Subcutaneous abdominal adipose tissue (tissue), 5 donors: ENCODE measurements at regions not wholly inside any gene's neighbourhood (a gene's known extent, or its start where the extent isn't known, plus 50 kb on each side); places are given as distances from the start of the nearest gene placed in this dataset.
"Not testable (repeated sequence)": the region's sequence is repeated elsewhere in the genome, so short reads cannot be mapped to it uniquely, and the experiment has no call there.

ENCODE experiments used
- H3K27ac ChIP-seq: one replicate; pipeline ENCODE4 v1.7.0; 2013; ENCODE audit warnings: low read depth, mild to moderate bottlenecking, inconsistent platforms, low read length, moderate library complexity
- H3K27me3 ChIP-seq, 5 donors: one replicate each; pipeline ENCODE4 v1.7.0; 2013; ENCODE audit warnings: low read length in 5 of 5, inconsistent platforms in 1 of 5; ENCODE audit not compliant: control insufficient read depth in 5 of 5, insufficient read depth in 4 of 5
- H3K36me3 ChIP-seq, 5 donors: one replicate each; pipeline ENCODE4 v1.7.0; 2013; ENCODE audit warnings: low read length in 5 of 5; ENCODE audit not compliant: control insufficient read depth in 5 of 5, insufficient read depth in 5 of 5
- H3K4me1 ChIP-seq, 5 donors: one replicate each; pipeline ENCODE4 v1.7.0; 2013; ENCODE audit warnings: low read length in 5 of 5, mild to moderate bottlenecking in 3 of 5, moderate library complexity in 1 of 5; ENCODE audit not compliant: control insufficient read depth in 5 of 5, insufficient read depth in 5 of 5
- H3K4me3 ChIP-seq, 5 donors: one replicate each; pipeline ENCODE4 v1.7.0; 2013; ENCODE audit warnings: low read length in 5 of 5, low read depth in 1 of 5
- H3K9ac ChIP-seq, 5 donors: one replicate each; pipeline ENCODE4 v1.7.0; 2013; ENCODE audit warnings: low read length in 5 of 5, mild to moderate bottlenecking in 4 of 5, moderate library complexity in 3 of 5
- H3K9me3 ChIP-seq, 5 donors: one replicate each; pipeline ENCODE4 v1.7.0; 2013; ENCODE audit warnings: low read length in 5 of 5; ENCODE audit not compliant: control insufficient read depth in 5 of 5
- donor health status: healthy.
- donor health status: healthy.
- donor health status: healthy.
- donor health status: healthy.
- donor health status: healthy.

DNA sequence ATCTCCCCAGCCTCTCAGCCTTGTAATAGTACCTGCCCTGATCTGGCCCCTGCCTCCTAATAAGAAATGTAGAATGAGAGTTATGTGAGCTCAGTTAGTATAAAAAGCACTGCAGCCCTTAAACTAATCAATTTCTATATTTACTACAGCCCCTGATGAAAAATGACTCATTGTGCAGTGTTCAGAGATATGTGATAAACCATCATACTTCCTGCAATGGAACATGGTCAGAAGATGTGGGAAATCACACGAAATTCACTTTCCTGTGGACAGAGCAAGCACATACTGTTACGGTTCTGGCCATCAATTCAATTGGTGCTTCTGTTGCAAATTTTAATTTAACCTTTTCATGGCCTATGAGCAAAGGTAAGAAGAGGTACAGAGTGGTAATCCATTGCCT lies 176.8 kb upstream of the PDE4B start:
- Histone ChIP-seq H3K4me3 (no peak overlapping the region), H3K27me3 (no peaks in the 10 kb centered on the region), H3K27ac (no peak overlapping the region), H3K4me1 (no peaks in the 10 kb centered on the region), H3K9me3 (no peaks in the 10 kb centered on the region), H3K36me3 (peaks cover 0 to 9% (median 6%) of the 10 kb centered on the region in 5 donors), H3K9ac (no peak overlapping the region)

DNA sequence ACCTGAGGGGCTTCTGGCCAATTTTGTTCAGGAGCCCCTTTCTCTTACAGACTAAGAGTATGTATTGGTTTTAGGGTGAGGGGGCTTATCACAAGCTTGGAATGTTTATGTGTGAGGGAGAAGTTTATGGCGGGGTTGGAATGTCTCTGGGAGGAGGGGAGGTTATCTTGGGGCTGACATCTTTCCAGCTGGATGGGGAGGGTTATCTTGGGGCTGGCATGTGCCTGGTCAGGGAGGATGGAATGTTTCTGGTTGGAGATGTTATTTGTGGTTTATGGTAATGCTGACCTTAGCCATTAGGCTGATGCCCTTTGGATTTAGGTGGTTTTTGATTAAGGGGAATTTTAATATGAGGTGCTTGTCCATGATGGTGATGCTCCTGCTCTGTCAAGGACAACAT lies 171.0 kb upstream of the PDE4B start:
- not testable (repeated sequence) for H3K4me1 ChIP-seq, H3K9ac ChIP-seq, H3K36me3 ChIP-seq, H3K27me3 ChIP-seq, H3K4me3 ChIP-seq, H3K27ac ChIP-seq, H3K9me3 ChIP-seq

- Histone ChIP-seq H3K27ac (no peak overlapping the region), H3K4me1 (no peaks in the 10 kb centered on the region), H3K36me3 (peaks cover 0 to 4% (median 0%) of the 10 kb centered on the region in 5 donors), H3K9ac (no peak overlapping the region), H3K27me3 (no peaks in the 10 kb centered on the region), H3K4me3 (no peak overlapping the region), H3K9me3 (no peaks in the 10 kb centered on the region)
These were observed 168.8 kb upstream of the PDE4B start for GRCh38 chr1:65623895-65624294.

- no peaks in the 10 kb centered on the region for H3K27me3 ChIP-seq
- H3K4me3 ChIP-seq = no peak overlapping the region
- no peaks in the 10 kb centered on the region for H3K9me3 ChIP-seq
- no peak overlapping the region for H3K27ac ChIP-seq
- H3K4me1 ChIP-seq = no peaks in the 10 kb centered on the region
- H3K36me3 ChIP-seq = peaks cover 0 to 3% (median 0%) of the 10 kb centered on the region in 5 donors
- H3K9ac ChIP-seq = no peak overlapping the region
These were observed 167.2 kb upstream of the PDE4B start for GRCh38 chr1:65625528-65625927.

- H3K36me3 ChIP-seq = no peaks in the 10 kb centered on the region
- H3K9me3 ChIP-seq = no peaks in the 10 kb centered on the region
- H3K27ac ChIP-seq = no peak overlapping the region
- no peaks in the 10 kb centered on the region for H3K27me3 ChIP-seq
- H3K4me1 ChIP-seq = no peaks in the 10 kb centered on the region
- H3K4me3 ChIP-seq = no peak overlapping the region
- H3K9ac ChIP-seq = no peak overlapping the region
These were observed 166.7 kb upstream of the PDE4B start for GRCh38 chr1:65626003-65626402.

DNA sequence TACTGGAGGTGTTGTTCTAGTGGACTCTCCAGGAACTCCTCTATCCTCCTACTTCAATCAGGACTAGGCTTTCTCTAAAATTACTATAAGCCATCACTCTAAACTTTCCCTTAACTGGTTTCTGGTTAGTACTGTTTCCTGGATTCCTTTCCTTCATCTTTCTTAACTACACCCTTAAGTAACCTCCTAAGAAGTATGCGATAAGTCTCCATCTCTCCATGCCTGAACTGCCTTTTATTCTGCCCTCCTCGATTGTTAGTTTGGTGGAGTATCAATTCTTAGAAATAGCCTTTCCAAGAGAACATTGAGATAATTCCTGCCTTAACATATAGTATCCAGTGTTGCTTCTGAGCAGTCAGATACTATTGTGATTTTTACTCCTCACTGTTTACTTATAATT lies 162.9 kb upstream of the PDE4B start:
- Histone ChIP-seq H3K27ac (no peak overlapping the region), H3K27me3 (no peaks in the 10 kb centered on the region), H3K36me3 (no peaks in the 10 kb centered on the region), H3K9me3 (no peaks in the 10 kb centered on the region), H3K9ac (no peak overlapping the region), H3K4me3 (no peak overlapping the region), H3K4me1 (no peaks in the 10 kb centered on the region)

GRCh38 chr1:65630855-65631254 lies 161.8 kb upstream of the PDE4B start:
- H3K9me3 ChIP-seq = no peaks in the 10 kb centered on the region
- H3K36me3 ChIP-seq = no peaks in the 10 kb centered on the region
- no peak overlapping the region for H3K9ac ChIP-seq
- no peak overlapping the region for H3K4me3 ChIP-seq
- H3K27me3 ChIP-seq = no peaks in the 10 kb centered on the region
- H3K4me1 ChIP-seq = no peaks in the 10 kb centered on the region
- no peak overlapping the region for H3K27ac ChIP-seq

DNA sequence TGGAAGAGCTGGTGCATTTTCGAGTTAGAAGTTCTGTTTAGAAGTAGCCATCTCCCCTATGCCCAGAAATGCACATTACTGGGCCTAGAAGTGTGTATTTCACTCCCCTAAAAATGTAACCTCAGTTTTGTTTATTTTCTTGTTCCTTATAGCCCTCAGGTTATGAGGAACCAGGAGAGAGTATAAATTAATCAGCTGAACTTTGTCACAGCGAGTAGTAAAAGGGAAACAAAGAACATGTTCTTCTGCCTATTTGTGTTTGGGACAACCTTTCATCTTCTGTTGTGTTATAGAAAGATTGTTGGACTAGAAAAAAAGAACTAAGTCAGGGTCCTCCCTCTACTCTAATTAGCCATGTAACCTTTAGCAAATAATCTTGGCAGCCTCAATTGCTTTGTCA lies 160.5 kb upstream of the PDE4B start:
- no peaks in the 10 kb centered on the region for H3K36me3 ChIP-seq
- H3K4me3 ChIP-seq = no peak overlapping the region
- H3K4me1 ChIP-seq = no peaks in the 10 kb centered on the region
- H3K9me3 ChIP-seq = no peaks in the 10 kb centered on the region
- H3K27me3 ChIP-seq = no peaks in the 10 kb centered on the region
- no peak overlapping the region for H3K27ac ChIP-seq
- H3K9ac ChIP-seq = no peak overlapping the region

GRCh38 chr1:65640046-65640445 lies 152.6 kb upstream of the PDE4B start:
- no peak overlapping the region for H3K9ac ChIP-seq
- no peaks in the 10 kb centered on the region for H3K36me3 ChIP-seq
- no peaks in the 10 kb centered on the region for H3K9me3 ChIP-seq
- no peaks in the 10 kb centered on the region for H3K27me3 ChIP-seq
- no peak overlapping the region for H3K4me3 ChIP-seq
- no peaks in the 10 kb centered on the region for H3K4me1 ChIP-seq
- no peak overlapping the region for H3K27ac ChIP-seq

- H3K9ac ChIP-seq = not testable (repeated sequence)
These were observed 143.5 kb upstream of the PDE4B start for GRCh38 chr1:65649185-65649584.

GRCh38 chr1:65650682-65651081 lies 142.0 kb upstream of the PDE4B start:
- no peaks in the 10 kb centered on the region for H3K4me1 ChIP-seq
- no peak overlapping the region for H3K9ac ChIP-seq
- peaks cover 0 to 5% (median 0%) of the 10 kb centered on the region in 5 donors for H3K9me3 ChIP-seq
- H3K27ac ChIP-seq = no peak overlapping the region
- H3K36me3 ChIP-seq = no peaks in the 10 kb centered on the region
- no peak overlapping the region for H3K4me3 ChIP-seq
- H3K27me3 ChIP-seq = peaks cover 0 to 4% (median 0%) of the 10 kb centered on the region in 5 donors

More at GRCh38 chr1:65649185-65649584, 143.5 kb upstream of the PDE4B start:
- H3K4me3 ChIP-seq, H3K4me1 ChIP-seq, H3K27me3 ChIP-seq, H3K27ac ChIP-seq, H3K36me3 ChIP-seq, H3K9me3 ChIP-seq: not testable (repeated sequence)
